ENCODE measurements at regions not wholly inside any gene's neighbourhood (a gene's known extent, or its start where the extent isn't known, plus 50 kb on each side); places are given as distances from the start of the nearest gene placed in this dataset.

DNA sequence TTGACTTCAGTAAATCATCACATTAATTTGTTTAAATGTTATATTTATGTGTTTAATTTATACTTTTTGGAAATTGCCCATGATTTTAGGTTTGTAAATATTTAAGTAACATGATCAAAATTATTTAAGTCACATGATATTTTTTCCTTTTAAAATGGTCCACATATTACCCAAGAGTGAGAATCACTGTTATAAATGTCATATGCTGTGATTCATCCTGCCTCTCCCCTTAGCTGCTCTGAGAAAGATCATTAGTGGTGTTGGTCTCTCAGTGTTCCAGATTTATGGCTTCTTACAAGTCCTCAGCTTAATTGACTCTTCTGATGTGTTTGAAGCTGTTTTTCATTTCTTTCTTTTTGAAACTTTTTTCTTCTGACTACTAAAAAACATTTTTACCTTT is 70.1 kb downstream of the SPANXN4 start:
- H3K4me3 ChIP-seq (ENCODE audit: low read depth, low read length): no peak overlapping the region
- TF ChIP-seq, protein P1, sequence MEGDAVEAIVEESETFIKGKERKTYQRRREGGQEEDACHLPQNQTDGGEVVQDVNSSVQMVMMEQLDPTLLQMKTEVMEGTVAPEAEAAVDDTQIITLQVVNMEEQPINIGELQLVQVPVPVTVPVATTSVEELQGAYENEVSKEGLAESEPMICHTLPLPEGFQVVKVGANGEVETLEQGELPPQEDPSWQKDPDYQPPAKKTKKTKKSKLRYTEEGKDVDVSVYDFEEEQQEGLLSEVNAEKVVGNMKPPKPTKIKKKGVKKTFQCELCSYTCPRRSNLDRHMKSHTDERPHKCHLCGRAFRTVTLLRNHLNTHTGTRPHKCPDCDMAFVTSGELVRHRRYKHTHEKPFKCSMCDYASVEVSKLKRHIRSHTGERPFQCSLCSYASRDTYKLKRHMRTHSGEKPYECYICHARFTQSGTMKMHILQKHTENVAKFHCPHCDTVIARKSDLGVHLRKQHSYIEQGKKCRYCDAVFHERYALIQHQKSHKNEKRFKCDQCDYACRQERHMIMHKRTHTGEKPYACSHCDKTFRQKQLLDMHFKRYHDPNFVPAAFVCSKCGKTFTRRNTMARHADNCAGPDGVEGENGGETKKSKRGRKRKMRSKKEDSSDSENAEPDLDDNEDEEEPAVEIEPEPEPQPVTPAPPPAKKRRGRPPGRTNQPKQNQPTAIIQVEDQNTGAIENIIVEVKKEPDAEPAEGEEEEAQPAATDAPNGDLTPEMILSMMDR (conservative IDR thresholded peaks at IDR 0.05; ENCODE audit: low read depth, low read length): no peak
- no peak for DNase-seq (ENCODE audit: low read depth)

DNA sequence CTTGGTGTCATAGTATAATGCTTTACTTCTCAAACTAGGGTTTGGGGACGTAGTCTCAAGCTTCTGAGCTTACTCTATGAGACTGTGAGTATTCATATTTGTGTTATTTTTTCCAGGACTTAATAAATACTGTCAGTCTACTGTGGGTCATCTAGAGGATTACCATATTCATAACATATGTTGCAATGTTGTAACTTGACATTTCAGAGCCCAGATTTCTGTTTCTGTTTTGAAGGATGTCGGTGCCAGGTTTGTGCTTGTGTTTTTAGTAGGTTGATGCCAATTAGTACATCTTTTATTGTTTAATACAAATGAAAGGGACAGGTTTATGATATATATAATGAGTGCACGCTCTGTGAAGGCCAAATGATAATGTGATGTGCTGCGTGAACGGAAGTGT is 69.6 kb downstream of the SPANXN4 start:
- TF ChIP-seq, protein P1 (conservative IDR thresholded peaks at IDR 0.05; ENCODE audit: low read depth, low read length): no peak
- no peak overlapping the region for H3K4me3 ChIP-seq (ENCODE audit: low read depth, low read length)
- no peak for DNase-seq (ENCODE audit: low read depth)

DNA sequence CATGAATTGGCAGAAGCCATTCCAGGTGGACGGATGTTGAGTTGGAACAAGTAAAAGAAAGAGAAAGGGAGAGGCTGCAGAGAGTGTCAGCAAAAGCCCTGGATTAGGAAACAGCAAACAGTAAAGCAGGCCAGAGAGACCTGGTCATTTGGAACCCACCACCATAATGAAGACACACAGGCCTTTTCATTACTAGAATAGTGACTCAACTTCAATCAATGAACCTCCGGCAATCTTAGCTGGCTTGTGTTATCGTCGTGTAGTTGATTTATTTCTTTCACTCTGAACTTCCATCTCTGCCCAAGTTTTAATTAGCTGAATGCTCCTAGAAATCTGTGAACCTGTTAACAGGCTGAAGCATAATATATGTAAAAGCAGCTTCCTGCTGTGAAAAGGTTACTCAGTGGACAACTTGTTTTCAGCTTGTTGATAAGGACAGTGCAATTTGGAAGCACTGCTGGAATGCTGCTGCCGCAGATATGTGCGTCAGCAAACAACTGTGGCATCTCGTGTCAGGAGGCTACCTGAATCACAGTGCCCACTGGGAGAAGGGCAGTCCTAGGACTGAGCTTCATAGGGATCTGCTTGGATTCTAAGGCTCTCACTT is 68.8 kb downstream of the SPANXN4 start:
- TF ChIP-seq, protein P1 (conservative IDR thresholded peaks at IDR 0.05; ENCODE audit: low read depth, low read length): no peak
- no peak overlapping the region for H3K4me3 ChIP-seq (ENCODE audit: low read depth, low read length)
- DNase-seq (ENCODE audit: low read depth): no peak

Data from choroid plexus epithelial cell (primary cell).